Amniotic epithelial cell (primary cell): ENCODE measurements at regions not wholly inside any gene's neighbourhood (a gene's known extent, or its start where the extent isn't known, plus 50 kb on each side); places are given as distances from the start of the nearest gene placed in this dataset.

Experiments
- DNase-seq: peaks from one replicate; pipeline ENCODE4 v3.0.0-alpha.2; 2010; ENCODE audit warnings: low read depth

DNA sequence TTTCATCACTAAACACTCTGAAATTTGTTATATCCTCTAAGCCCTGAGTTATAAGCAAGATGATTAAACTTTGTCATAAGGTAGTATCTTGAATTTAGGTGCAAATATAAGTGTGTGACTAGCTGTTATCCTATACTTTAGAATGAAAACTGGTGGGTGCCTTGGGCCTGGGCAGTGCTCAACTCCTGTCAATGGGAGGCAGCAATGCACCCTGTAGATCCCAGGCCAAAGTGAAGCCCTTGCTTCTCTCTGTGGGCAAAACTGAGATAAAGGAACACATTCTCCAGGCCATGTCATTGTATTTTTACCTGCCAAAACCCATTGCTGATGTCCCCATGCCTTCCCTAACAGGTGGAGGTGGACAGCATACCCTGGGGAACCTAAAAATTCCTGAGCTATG lies 525.2 kb downstream of the TNS1 start:
- DNase-seq, result no peak

GRCh38 chr2:217475791-217476190 lies 527.0 kb downstream of the TNS1 start:
- DNase-seq, result no peak

GRCh38 chr2:217475101-217475500 lies 527.7 kb downstream of the TNS1 start:
- no peak for DNase-seq

- peak; percentile 33 for DNase-seq
These were observed 531.5 kb downstream of the TNS1 start for GRCh38 chr2:217471319-217471718.

GRCh38 chr2:217469203-217469810 lies 533.5 kb downstream of the TNS1 start:
- DNase-seq, result no peak

GRCh38 chr2:217468042-217468830 lies 534.6 kb downstream of the TNS1 start:
- no peak for DNase-seq

GRCh38 chr2:217467331-217467730 lies 535.5 kb downstream of the TNS1 start:
- DNase-seq, result peak; percentile 15

DNA sequence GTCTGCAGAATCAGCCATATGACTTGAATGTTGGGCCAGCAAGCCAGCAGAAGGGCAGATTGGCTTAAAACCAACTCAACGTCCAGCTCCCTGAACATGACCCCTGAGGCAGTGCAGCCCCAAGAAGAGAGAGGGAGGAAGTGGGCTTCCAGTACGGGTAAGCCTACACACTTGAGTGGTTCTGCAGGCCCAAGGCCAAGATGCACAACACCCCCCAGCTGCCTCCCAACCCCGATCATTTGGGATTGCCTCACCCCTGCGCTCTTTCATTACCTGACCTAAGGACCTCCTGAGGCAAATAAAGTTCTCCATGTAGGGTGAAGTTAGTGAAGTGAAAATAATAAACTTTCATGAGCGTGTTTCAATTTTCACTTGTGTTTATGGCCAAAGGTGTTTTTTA lies 536.0 kb downstream of the TNS1 start:
- DNase-seq, result no peak

- no peak for DNase-seq
These were observed 536.7 kb downstream of the TNS1 start for GRCh38 chr2:217466104-217466503.

- no peak for DNase-seq
These were observed 537.7 kb downstream of the TNS1 start for GRCh38 chr2:217465100-217465499.

DNA sequence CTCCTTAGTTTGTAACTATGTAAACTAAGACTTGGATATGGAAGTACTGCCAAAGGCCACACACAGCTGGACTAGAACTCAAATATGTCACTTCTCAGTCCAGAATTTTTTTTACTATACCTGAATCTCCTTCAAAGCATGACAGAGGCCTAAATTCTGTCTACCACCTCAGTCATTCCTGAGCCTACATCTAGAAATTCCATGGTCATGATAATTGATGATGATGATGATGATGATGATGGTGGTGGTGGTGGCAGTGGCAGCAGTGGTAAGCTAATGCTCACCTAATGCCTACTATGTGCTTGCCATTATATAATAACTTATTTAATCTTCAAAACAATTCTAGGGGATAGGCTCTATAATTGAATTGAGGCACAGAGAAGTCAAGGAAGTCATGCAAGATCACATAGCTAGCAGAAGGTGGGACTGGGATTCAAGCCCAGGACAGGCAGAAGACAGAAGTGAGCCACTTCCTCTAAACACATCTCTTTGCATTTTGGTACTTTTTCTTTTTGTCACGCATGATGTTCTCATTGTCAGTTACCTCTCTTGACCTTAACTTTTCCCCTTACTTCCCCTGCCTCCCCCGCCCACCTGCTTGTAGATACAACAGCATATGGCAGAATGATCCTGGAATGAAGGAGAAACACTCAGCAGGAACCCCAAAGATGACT lies 539.3 kb downstream of the TNS1 start:
- DNase-seq, result no peak

DNA sequence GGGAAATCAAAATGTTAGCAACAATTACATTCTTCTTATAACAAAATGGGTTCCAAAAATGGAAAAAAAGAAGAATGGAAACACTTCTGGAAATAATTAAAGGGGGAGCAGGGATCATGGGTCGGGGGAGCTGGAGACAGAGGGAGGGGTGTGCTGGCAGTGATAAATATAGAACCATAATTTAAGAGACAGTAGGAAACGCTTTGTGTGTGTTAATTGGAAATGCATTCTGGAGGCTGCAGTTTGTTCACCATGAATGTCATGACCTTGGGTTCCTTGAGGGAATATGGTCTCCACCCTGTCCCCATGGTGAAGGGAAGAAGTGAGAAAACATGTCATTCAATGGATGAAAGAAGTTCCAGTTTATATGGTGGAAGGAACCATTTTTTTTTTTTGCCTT lies 540.7 kb downstream of the TNS1 start:
- no peak for DNase-seq

DNA sequence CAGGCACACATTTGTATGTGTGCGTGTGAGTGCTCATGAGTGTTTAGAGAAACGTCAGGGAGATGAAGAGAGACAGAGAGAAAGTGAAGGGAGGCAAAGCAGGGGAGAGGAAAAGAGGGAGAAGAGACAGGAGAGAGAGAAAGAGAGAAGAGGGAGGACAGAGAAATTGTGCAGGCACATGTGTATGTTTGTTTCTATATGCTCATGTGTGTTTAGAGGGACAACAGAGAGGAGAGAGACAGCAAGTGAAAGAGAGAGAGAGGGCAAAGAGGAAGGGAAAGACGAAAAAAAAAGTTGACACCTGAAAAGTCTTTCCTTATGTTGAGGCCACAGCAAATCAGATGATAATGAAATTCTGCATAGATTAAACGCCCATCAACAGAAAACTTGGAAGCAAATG lies 541.1 kb downstream of the TNS1 start:
- no peak for DNase-seq

GRCh38 chr2:217459680-217460405 lies 543.0 kb downstream of the TNS1 start:
- no peak for DNase-seq

GRCh38 chr2:217459016-217459415 lies 543.8 kb downstream of the TNS1 start:
- DNase-seq, result no peak

GRCh38 chr2:217456016-217456415 lies 546.8 kb downstream of the TNS1 start:
- peak; percentile 40 for DNase-seq

- DNase-seq, result no peak
These were observed 549.9 kb downstream of the TNS1 start for GRCh38 chr2:217452928-217453327.

DNA sequence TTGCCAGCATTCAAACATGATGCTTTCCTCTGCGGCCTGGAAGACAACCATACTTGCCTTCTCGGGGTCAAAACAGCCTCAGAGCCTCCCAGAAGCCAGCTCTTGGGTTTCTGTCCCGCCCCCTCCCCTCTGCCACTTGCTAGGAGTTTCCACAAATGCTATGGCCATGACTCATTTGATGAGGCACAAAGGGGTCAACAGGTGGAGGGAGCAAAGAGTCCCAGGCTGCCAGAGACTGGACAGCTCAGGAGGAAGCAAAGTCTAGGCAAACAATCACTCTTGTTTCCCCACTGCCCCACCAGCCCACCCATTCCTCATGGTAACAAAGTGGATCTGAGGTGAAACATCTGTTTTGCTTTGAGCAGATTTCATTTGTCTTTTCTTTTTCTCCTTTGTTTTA lies 551.1 kb downstream of the TNS1 start:
- peak; percentile 40 for DNase-seq

DNA sequence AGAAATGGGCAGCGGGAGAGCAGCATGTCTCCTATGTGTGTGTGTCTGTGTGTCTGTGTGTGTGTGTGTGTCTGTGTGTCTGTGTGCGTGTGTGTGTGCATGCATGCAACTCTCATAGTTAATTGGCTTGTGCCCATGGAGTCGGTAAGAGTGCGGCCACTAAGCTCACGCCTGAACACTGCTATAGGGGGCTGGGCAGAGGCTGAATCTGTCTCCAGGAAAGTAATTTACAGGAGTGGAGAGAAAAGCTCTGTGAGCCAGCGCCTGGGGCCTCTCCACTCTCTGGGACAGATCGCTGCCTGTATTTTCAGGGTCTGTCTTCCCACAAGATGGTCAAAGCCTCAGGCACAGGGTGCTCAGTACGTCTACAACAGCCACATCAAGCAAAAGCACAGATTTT lies 553.4 kb downstream of the TNS1 start:
- DNase-seq, result no peak

GRCh38 chr2:217448860-217449259 lies 553.9 kb downstream of the TNS1 start:
- DNase-seq, result no peak

GRCh38 chr2:217445723-217446122 lies 557.1 kb downstream of the TNS1 start:
- no peak for DNase-seq

- DNase-seq, result no peak
These were observed 557.9 kb downstream of the TNS1 start for GRCh38 chr2:217444932-217445331.

- no peak for DNase-seq
These were observed 558.3 kb downstream of the TNS1 start for GRCh38 chr2:217444509-217444908.
